H9 (cell line): ENCODE measurements at regions not wholly inside any gene's neighbourhood (a gene's known extent, or its start where the extent isn't known, plus 50 kb on each side); places are given as distances from the start of the nearest gene placed in this dataset.

Experiments used
- DNase-seq: peaks from one replicate; pipeline ENCODE4 v3.0.0-alpha.2; 2017
- H2AFZ ChIP-seq: one replicate; pipeline ENCODE4 v1.6.1; 2013; ENCODE audit warnings: mild to moderate bottlenecking, low read length, control low read depth, moderate library complexity
- H2AK5ac ChIP-seq: 2 replicates; pipeline ENCODE4 v1.6.1; 2013; ENCODE audit warnings: low read length, control low read depth, mixed read lengths; ENCODE audit not compliant: insufficient read length
- H2BK120ac ChIP-seq: one replicate; pipeline ENCODE4 v1.6.1; 2013; ENCODE audit warnings: low read depth, mild to moderate bottlenecking, low read length, control low read depth, inconsistent platforms; ENCODE audit not compliant: poor library complexity, severe bottlenecking
- H2BK12ac ChIP-seq: 2 replicates; pipeline ENCODE4 v1.6.1; 2013; ENCODE audit warnings: low read length, control low read depth, mixed read lengths, low read depth; ENCODE audit not compliant: insufficient read length
- H2BK15ac ChIP-seq: 2 replicates; pipeline ENCODE4 v1.6.1; 2013; ENCODE audit warnings: low read depth, low read length, control low read depth
- H2BK20ac ChIP-seq: one replicate; pipeline ENCODE4 v1.6.1; 2013; ENCODE audit warnings: low read depth, mild to moderate bottlenecking, low read length, control low read depth, inconsistent platforms; ENCODE audit not compliant: poor library complexity, severe bottlenecking
- H2BK5ac ChIP-seq: 2 replicates; pipeline ENCODE4 v1.6.1; 2013; ENCODE audit warnings: low read length, control low read depth, mixed read lengths; ENCODE audit not compliant: insufficient read length
- H3K14ac ChIP-seq: 2 replicates; pipeline ENCODE4 v1.6.1; 2013; ENCODE audit warnings: low read length, control low read depth; ENCODE audit not compliant: insufficient read depth
- H3K18ac ChIP-seq: 2 replicates; pipeline ENCODE4 v1.6.1; 2013; ENCODE audit warnings: low read depth, mild to moderate bottlenecking, mixed read lengths, low read length, control low read depth; ENCODE audit not compliant: insufficient read length
- H3K23ac ChIP-seq: 2 replicates; pipeline ENCODE4 v1.6.1; 2013; ENCODE audit warnings: low read length, control low read depth, mixed read lengths, low read depth; ENCODE audit not compliant: insufficient read length
- H3K23me2 ChIP-seq: 2 replicates; pipeline ENCODE4 v1.6.1; 2013; ENCODE audit warnings: low read depth, mild to moderate bottlenecking, mixed read lengths, low read length, control low read depth; ENCODE audit not compliant: insufficient read length, poor library complexity, severe bottlenecking
- H3K27ac ChIP-seq: 2 replicates; pipeline ENCODE4 v1.5.1; 2013; ENCODE audit warnings: low read length, control low read depth, mixed read lengths, low read depth; ENCODE audit not compliant: insufficient read length
- H3K27me3 ChIP-seq: 2 replicates; pipeline ENCODE4 v1.6.1; 2013; ENCODE audit warnings: low read length, control low read depth, inconsistent platforms; ENCODE audit not compliant: insufficient read depth
- H3K4ac ChIP-seq: 2 replicates; pipeline ENCODE4 v1.6.1; 2013; ENCODE audit warnings: low read depth, mild to moderate bottlenecking, control low read depth, inconsistent platforms, low read length, moderate library complexity
- H3K4me1 ChIP-seq: 2 replicates; pipeline ENCODE4 v1.6.1; 2013; ENCODE audit warnings: low read length, control low read depth, inconsistent platforms; ENCODE audit not compliant: insufficient read depth
- H3K4me2 ChIP-seq: 2 replicates; pipeline ENCODE4 v1.6.1; 2013; ENCODE audit warnings: low read length, control low read depth, mixed read lengths; ENCODE audit not compliant: insufficient read length, insufficient read depth
- H3K56ac ChIP-seq: 2 replicates; pipeline ENCODE4 v1.6.1; 2013; ENCODE audit warnings: low read depth, mild to moderate bottlenecking, mixed read lengths, low read length, control low read depth; ENCODE audit not compliant: insufficient read length
- H3K79me1 ChIP-seq: 2 replicates; pipeline ENCODE4 v1.6.1; 2013; ENCODE audit warnings: low read depth, mild to moderate bottlenecking, moderate library complexity, low read length, control low read depth, inconsistent platforms; ENCODE audit not compliant: insufficient read depth, poor library complexity, severe bottlenecking
- H3K79me2 ChIP-seq: 2 replicates; pipeline ENCODE4 v1.6.1; 2013; ENCODE audit warnings: low read length, control low read depth, inconsistent platforms; ENCODE audit not compliant: insufficient read depth
- H3K9ac ChIP-seq: 2 replicates; pipeline ENCODE4 v1.6.1; 2013; ENCODE audit warnings: low read length, control low read depth, mixed read lengths; ENCODE audit not compliant: insufficient read length; ENCODE audit errors: extremely low read depth
- H3K9me3 ChIP-seq: one replicate; pipeline ENCODE4 v1.6.1; 2013; ENCODE audit warnings: low read depth, low read length, inconsistent platforms; ENCODE audit not compliant: control insufficient read depth
- H3T11ph ChIP-seq: one replicate; pipeline ENCODE4 v1.6.1; 2013; ENCODE audit warnings: mild to moderate bottlenecking, low read length, control low read depth, inconsistent platforms
- H4K20me1 ChIP-seq: one replicate; pipeline ENCODE4 v1.6.1; 2013; ENCODE audit not compliant: control insufficient read depth, insufficient read length, insufficient read depth
- H4K5ac ChIP-seq: 2 replicates; pipeline ENCODE4 v1.6.1; 2013; ENCODE audit warnings: low read depth, mild to moderate bottlenecking, mixed read lengths, low read length, control low read depth; ENCODE audit not compliant: insufficient read length
- H4K8ac ChIP-seq: replicated peaks from 2 replicates; pipeline ENCODE4 v1.6.1; 2013; ENCODE audit warnings: low read length, control low read depth, mixed read lengths, low read depth; ENCODE audit not compliant: insufficient read length
- H4K91ac ChIP-seq: 2 replicates; pipeline ENCODE4 v1.6.1; 2013; ENCODE audit warnings: low read depth, mild to moderate bottlenecking, moderate library complexity, mixed read lengths, low read length, control low read depth; ENCODE audit not compliant: insufficient read length
- H3K27ac Mint-ChIP-seq, 3 experiments: 2 replicates in 2 of 3; 3 replicates in 1 of 3; pipeline ENCODE4 v1.8.0; 2020 to 2021; ENCODE audit warnings: mixed read lengths in 3 of 3, mild to moderate bottlenecking in 1 of 3, moderate library complexity in 1 of 3
- H3K27me3 Mint-ChIP-seq: 2 replicates; pipeline ENCODE4 v1.8.0; 2021; ENCODE audit warnings: low read depth, mild to moderate bottlenecking, moderate library complexity, mixed read lengths
- H3K36me3 Mint-ChIP-seq, 3 experiments: 2 replicates in 2 of 3; 3 replicates in 1 of 3; pipeline ENCODE4 v1.8.0; 2020 to 2021; ENCODE audit warnings: low read depth in 3 of 3, mixed read lengths in 3 of 3; ENCODE audit not compliant: insufficient read depth in 1 of 3
- H3K4me1 Mint-ChIP-seq, 2 experiments: 2 replicates each; pipeline ENCODE4 v1.8.0; 2020; ENCODE audit warnings: mixed read lengths in 2 of 2
- H3K4me3 Mint-ChIP-seq, 2 experiments: 2 replicates in 1 of 2; 3 replicates in 1 of 2; pipeline ENCODE4 v1.8.0; 2020 to 2021; ENCODE audit warnings: mild to moderate bottlenecking in 2 of 2, mixed read lengths in 2 of 2, moderate library complexity in 1 of 2
- H3K9me3 Mint-ChIP-seq, 2 experiments: 2 replicates in 1 of 2; 3 replicates in 1 of 2; pipeline ENCODE4 v1.8.0; 2020; ENCODE audit warnings: mild to moderate bottlenecking in 2 of 2, mixed read lengths in 2 of 2, moderate library complexity in 1 of 2
- WGBS: extraction: QIAGEN DNeasy Blood & Tissue Kit; methylation state at CpG from one replicate; pipeline ENCODE4 v1.1.7; 2013; ENCODE audit warnings: missing lambda C conversion rate, low lambda C conversion rate, mixed read lengths; ENCODE audit not compliant: insufficient read length; ENCODE audit errors: extremely low coverage; 5-methylcytosine and 5-hydroxymethylcytosine counted together
- TF ChIP-seq, protein P1 (sequence below): fragments of 200-600 bp; sonication (generic); conservative IDR thresholded peaks from 3 replicates; pipeline ENCODE4 v1.8.0; 2021; ENCODE audit warnings: antibody characterized with exemption, mild to moderate bottlenecking

DNA sequence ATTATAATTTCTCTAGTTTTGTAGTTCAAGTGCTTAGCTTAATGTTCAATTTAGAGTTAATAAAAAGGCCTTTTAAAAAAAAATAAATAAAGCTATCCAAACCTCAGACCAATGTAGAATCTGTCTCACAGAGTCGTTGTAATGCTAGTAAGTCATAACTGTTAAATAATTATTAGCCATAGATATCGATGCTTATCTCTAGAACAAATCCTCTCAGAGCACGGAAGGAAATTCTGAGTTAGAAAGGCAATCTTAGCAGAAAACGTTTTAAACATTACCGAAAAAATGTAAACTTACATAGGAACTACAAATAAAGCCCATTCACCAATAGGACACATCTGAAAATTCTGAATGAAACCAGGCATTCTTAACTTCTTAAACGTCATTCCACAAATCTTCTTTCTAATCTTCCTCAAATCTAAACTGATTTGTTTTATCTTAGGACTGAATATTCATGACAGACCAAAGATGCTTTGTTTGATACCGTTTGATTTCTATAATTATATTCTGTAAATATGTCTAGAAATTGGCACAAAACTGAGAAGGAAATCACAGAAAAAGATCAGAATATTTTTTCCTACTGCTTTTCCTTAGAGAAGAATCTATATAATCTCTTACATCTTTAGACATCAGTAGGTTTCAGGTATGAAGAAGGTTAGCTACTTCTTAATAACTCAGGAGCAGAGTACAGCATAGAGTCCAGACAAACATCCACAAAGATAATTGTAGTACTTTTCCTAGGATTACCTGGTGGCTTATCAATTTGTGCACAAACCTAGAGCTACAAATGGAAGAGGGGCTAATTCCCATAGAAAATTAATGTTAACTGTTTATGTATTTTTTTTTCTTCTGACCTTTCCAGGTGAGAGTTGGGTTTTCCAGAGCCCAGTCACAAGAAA is 140.7 kb downstream of the BTC start:
- Histone ChIP-seq H2BK15ac (no peak overlapping the region), H2BK120ac (no peak overlapping the region), H3K4ac (no peak overlapping the region), H2BK12ac (no peak overlapping the region), H3K14ac (no peak overlapping the region), H3K23ac (no peak overlapping the region), H3K79me1 (no peaks in the 10 kb centered on the region), H4K5ac (no peak overlapping the region), H2BK20ac (no peak overlapping the region), H3K9me3 (no peaks in the 10 kb centered on the region), H4K20me1 (no peaks in the 10 kb centered on the region), H3K27ac (no peak overlapping the region), H3T11ph (no peak overlapping the region), H2AFZ (no peak overlapping the region), H3K18ac (no peak overlapping the region), H3K4me2 (no peak overlapping the region), H3K56ac (no peak overlapping the region), H2AK5ac (no peak overlapping the region), H2BK5ac (no peak overlapping the region), H3K27me3 (no peaks in the 10 kb centered on the region), H3K79me2 (no peaks in the 10 kb centered on the region), H3K9ac (no peak overlapping the region), H3K4me1 (no peaks in the 10 kb centered on the region), H3K23me2 (no peaks in the 10 kb centered on the region), H4K8ac (no peak overlapping the region), H4K91ac (no peak overlapping the region)
- no CpG with 5 or more reads among the region's 7 CpGs for WGBS
- TF ChIP-seq, protein P1, sequence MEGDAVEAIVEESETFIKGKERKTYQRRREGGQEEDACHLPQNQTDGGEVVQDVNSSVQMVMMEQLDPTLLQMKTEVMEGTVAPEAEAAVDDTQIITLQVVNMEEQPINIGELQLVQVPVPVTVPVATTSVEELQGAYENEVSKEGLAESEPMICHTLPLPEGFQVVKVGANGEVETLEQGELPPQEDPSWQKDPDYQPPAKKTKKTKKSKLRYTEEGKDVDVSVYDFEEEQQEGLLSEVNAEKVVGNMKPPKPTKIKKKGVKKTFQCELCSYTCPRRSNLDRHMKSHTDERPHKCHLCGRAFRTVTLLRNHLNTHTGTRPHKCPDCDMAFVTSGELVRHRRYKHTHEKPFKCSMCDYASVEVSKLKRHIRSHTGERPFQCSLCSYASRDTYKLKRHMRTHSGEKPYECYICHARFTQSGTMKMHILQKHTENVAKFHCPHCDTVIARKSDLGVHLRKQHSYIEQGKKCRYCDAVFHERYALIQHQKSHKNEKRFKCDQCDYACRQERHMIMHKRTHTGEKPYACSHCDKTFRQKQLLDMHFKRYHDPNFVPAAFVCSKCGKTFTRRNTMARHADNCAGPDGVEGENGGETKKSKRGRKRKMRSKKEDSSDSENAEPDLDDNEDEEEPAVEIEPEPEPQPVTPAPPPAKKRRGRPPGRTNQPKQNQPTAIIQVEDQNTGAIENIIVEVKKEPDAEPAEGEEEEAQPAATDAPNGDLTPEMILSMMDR = no peak
- no peaks in the 10 kb centered on the region for H3K9me3 Mint-ChIP-seq
- DNase-seq = no peak
- H3K27ac Mint-ChIP-seq = no peak overlapping the region
- no peaks in the 10 kb centered on the region for H3K36me3 Mint-ChIP-seq
- peaks cover 13 to 14% of the 10 kb centered on the region in 2 experiments for H3K4me1 Mint-ChIP-seq
- no peak overlapping the region for H3K4me3 Mint-ChIP-seq
- H3K27me3 Mint-ChIP-seq = no peaks in the 10 kb centered on the region
